ENCODE measurements at regions not wholly inside any gene's neighbourhood (a gene's known extent, or its start where the extent isn't known, plus 50 kb on each side); places are given as distances from the start of the nearest gene placed in this dataset.

DNA sequence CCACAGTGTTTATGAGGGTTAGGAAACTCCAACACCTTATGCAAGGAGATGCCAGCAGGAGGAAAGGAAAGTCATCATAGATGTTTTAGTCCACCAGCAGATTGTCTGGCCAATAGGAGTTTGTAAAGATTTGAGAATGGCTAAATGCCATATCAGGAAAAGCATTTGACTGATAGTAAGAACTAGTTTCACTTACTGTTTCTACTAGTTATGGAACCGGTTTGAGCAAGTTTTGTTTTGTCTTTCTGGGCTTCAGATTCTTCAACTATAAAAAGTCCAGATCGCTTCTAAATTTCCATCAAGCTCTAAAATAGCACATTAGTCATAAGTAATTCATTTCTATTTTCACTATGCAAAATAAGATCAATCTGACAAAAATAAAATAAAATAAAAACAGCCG, 254.8 kb upstream of the TMCO5A start:
- TF ChIP-seq, protein P1, sequence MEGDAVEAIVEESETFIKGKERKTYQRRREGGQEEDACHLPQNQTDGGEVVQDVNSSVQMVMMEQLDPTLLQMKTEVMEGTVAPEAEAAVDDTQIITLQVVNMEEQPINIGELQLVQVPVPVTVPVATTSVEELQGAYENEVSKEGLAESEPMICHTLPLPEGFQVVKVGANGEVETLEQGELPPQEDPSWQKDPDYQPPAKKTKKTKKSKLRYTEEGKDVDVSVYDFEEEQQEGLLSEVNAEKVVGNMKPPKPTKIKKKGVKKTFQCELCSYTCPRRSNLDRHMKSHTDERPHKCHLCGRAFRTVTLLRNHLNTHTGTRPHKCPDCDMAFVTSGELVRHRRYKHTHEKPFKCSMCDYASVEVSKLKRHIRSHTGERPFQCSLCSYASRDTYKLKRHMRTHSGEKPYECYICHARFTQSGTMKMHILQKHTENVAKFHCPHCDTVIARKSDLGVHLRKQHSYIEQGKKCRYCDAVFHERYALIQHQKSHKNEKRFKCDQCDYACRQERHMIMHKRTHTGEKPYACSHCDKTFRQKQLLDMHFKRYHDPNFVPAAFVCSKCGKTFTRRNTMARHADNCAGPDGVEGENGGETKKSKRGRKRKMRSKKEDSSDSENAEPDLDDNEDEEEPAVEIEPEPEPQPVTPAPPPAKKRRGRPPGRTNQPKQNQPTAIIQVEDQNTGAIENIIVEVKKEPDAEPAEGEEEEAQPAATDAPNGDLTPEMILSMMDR (IDR thresholded peaks at IDR 0.05; ENCODE audit: insufficient read depth, low read length, severe bottlenecking) = no peak
- Histone ChIP-seq H3K4me3 (ENCODE audit: low read depth, low read length) (no peak overlapping the region), H3K36me3 (ENCODE audit: control insufficient read depth, insufficient read depth, low read length) (no peaks in the 10 kb centered on the region), H3K27me3 (ENCODE audit: control insufficient read depth, insufficient read depth, low read length) (no peaks in the 10 kb centered on the region)
- DNase-seq (ENCODE audit: low read depth) = no peak
- FAIRE-seq = no peak

DNA sequence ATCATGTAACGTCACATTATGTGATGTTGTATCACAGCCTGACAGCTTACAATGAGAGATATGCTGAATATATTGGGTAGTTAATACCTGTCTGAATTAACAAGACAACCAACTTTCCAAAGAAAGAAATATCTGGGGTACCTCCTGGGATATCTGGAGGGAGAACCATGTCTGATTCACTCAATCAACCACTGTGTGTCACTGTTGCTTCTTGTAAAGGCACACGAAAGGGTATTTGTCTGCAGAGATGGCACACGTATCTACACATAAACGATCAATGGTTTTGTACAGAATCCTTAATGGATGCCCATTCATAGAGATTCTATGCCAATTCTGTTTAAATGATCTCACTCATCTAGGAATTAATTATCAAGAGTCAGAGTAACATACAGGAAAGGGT, 252.1 kb upstream of the TMCO5A start:
- no peaks in the 10 kb centered on the region for H3K27me3 ChIP-seq (ENCODE audit: control insufficient read depth, insufficient read depth, low read length)
- DNase-seq (ENCODE audit: low read depth) (peak; percentile 27), FAIRE-seq (no peak)
- TF ChIP-seq, protein P1 (IDR thresholded peaks at IDR 0.05; ENCODE audit: insufficient read depth, low read length, severe bottlenecking) = peak; percentile 11
- H3K4me3 ChIP-seq (ENCODE audit: low read depth, low read length) = no peak overlapping the region
- no peaks in the 10 kb centered on the region for H3K36me3 ChIP-seq (ENCODE audit: control insufficient read depth, insufficient read depth, low read length)

DNA sequence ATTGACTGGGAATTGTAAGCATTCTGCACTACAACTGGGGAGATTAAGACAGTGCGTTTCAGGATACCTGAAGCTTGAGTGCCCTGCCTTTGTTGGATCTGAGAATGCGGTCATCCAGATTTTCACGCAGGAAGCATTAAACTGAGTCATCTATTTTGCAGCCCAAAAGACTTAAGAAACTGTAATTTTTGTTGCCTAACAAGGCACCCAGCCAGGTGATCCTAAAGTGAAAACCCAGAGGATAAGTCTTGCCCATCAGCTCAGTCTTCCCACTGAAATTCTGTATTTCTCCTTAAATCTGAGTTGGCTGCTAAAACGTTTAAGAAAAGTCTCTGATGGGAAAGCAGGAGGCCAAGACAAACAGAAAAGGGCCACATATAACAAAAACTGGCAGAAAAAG, 242.5 kb upstream of the TMCO5A start:
- H3K27me3 ChIP-seq (ENCODE audit: control insufficient read depth, insufficient read depth, low read length) = no peaks in the 10 kb centered on the region
- FAIRE-seq = no peak
- TF ChIP-seq, protein P1 (IDR thresholded peaks at IDR 0.05; ENCODE audit: insufficient read depth, low read length, severe bottlenecking) = no peak

DNA sequence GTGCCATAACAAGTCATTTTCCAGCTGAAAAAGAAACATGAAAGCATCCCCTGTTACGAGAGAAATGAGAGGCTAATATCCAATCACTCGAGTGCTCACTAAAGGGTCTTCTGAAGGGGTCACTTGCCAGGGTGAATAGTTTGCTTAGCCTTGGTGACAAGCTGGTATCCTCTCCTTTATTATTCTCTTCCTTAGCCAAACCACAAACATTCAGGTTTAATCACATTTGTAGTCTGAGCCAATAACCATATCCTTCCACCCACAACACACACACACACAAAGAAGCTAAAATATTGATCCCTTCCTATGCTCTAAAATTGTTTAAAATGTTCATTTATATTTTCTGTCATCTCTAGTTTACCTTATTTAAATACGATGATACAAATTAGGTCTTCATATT, 240.5 kb upstream of the TMCO5A start:
- H3K36me3 ChIP-seq (ENCODE audit: control insufficient read depth, insufficient read depth, low read length) = no peaks in the 10 kb centered on the region
- no peaks in the 10 kb centered on the region for H3K27me3 ChIP-seq (ENCODE audit: control insufficient read depth, insufficient read depth, low read length)
- H3K4me3 ChIP-seq (ENCODE audit: low read depth, low read length) = no peak overlapping the region
- TF ChIP-seq, protein P1 (IDR thresholded peaks at IDR 0.05; ENCODE audit: insufficient read depth, low read length, severe bottlenecking) = no peak
- DNase-seq (ENCODE audit: low read depth) (no peak), FAIRE-seq (no peak)

More for the DNA sequence above, 242.5 kb upstream of the TMCO5A start:
- Histone ChIP-seq H3K4me3 (ENCODE audit: low read depth, low read length) (no peak overlapping the region), H3K36me3 (ENCODE audit: control insufficient read depth, insufficient read depth, low read length) (no peaks in the 10 kb centered on the region)
- no peak for DNase-seq (ENCODE audit: low read depth)

DNA sequence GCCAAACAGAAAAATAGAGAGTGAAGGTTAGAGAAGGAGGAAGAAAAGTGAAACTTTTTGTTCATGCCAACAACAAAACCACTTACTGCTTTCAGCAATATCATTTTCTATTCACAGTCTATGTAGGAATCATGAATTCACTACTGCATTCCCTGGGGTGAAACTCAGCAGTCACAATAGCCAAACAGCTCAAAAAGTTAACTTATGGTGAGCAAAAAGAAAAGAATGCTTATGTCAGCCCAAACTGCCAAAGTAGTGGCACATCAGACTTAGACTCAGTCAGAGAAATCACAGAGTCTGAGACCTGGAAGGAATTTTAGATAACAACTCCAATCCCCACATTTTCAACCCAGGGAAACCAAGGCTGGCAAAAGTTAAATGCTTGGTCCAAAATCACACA, 238.7 kb upstream of the TMCO5A start:
- no peaks in the 10 kb centered on the region for H3K36me3 ChIP-seq (ENCODE audit: control insufficient read depth, insufficient read depth, low read length)
- no peaks in the 10 kb centered on the region for H3K27me3 ChIP-seq (ENCODE audit: control insufficient read depth, insufficient read depth, low read length)
- FAIRE-seq = no peak
- TF ChIP-seq, protein P1 (IDR thresholded peaks at IDR 0.05; ENCODE audit: insufficient read depth, low read length, severe bottlenecking) = no peak
- no peak overlapping the region for H3K4me3 ChIP-seq (ENCODE audit: low read depth, low read length)
- DNase-seq (ENCODE audit: low read depth) = peak; percentile 9

DNA sequence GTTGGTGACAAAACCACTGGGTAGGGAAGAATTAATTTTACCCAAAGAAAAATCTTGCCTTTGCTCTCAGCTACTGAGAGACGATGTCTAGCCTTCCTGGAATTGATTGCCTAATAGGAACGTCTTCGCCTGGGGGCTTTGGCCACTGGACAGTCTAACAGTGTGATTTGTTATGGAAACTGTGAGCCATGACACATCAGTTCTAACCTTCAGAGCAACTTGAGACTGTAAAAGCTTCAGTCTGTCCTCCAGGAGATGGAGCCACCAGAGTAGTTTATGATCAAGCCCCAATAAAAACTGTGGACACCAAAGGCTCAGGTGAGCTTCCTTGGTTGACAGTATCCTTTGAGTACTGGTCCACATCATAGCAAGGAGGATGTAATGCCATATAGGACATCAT, 235.8 kb upstream of the TMCO5A start:
- Histone ChIP-seq H3K4me3 (ENCODE audit: low read depth, low read length) (no peak overlapping the region), H3K36me3 (ENCODE audit: control insufficient read depth, insufficient read depth, low read length) (no peaks in the 10 kb centered on the region), H3K27me3 (ENCODE audit: control insufficient read depth, insufficient read depth, low read length) (no peaks in the 10 kb centered on the region)
- FAIRE-seq (no peak), DNase-seq (ENCODE audit: low read depth) (peak; percentile 3)
- TF ChIP-seq, protein P1 (IDR thresholded peaks at IDR 0.05; ENCODE audit: insufficient read depth, low read length, severe bottlenecking) = no peak
